ENCODE measurements at regions not wholly inside any gene's neighbourhood (a gene's known extent, or its start where the extent isn't known, plus 50 kb on each side); places are given as distances from the start of the nearest gene placed in this dataset.

DNA sequence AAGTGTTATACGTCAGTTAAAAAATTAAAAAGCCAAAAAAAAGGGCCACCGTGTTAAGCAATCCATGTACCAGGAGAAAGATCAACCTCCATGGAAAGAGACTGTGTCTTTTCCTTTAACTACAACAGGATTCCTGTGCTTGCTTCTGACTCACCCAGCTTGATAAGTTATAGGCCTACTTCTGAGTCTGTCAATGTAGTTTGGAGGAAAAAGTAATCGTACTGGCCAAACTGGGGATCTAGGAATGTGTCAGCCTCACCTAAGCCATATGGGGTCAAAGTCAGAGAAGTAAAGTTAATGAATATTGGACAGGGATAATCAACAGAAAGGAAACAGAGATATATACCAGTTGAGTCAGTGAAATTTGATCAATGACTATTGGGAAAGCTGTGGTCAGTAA is 470.8 kb upstream of the SLIT2 start:
- H3K27me3 Mint-ChIP-seq (ENCODE audit: low read depth): no peaks in the 10 kb centered on the region
- Histone ChIP-seq H3K18ac (ENCODE audit: insufficient read length, low read depth, low read length) (no peak overlapping the region), H3K4me1 (ENCODE audit: insufficient read depth, low read length) (no peaks in the 10 kb centered on the region), H3K79me1 (ENCODE audit: insufficient read depth, low read depth, low read length, poor library complexity, severe bottlenecking) (no peaks in the 10 kb centered on the region), H2BK12ac (ENCODE audit: insufficient read length, low read depth, low read length) (no peak overlapping the region), H3K4ac (ENCODE audit: low read depth, low read length) (no peak overlapping the region), H3K56ac (ENCODE audit: insufficient read length, low read depth, low read length) (no peak overlapping the region), H2BK120ac (ENCODE audit: low read depth, low read length, poor library complexity, severe bottlenecking) (no peak overlapping the region), H2AK5ac (ENCODE audit: insufficient read length, low read length) (no peak overlapping the region), H3T11ph (ENCODE audit: low read length) (no peak overlapping the region), H3K14ac (ENCODE audit: insufficient read depth, low read length) (no peak overlapping the region), H3K27ac (ENCODE audit: insufficient read length, low read depth, low read length) (no peak overlapping the region), H2BK5ac (ENCODE audit: insufficient read length, low read length) (no peak overlapping the region), H4K20me1 (ENCODE audit: control insufficient read depth, insufficient read depth, insufficient read length) (no peaks in the 10 kb centered on the region), H4K5ac (ENCODE audit: insufficient read length, low read depth, low read length) (no peak overlapping the region), H4K8ac (replicated peaks; ENCODE audit: insufficient read length, low read depth, low read length) (no peak overlapping the region), H3K27me3 (ENCODE audit: insufficient read depth, low read length) (no peaks in the 10 kb centered on the region), H3K79me2 (ENCODE audit: insufficient read depth, low read length) (no peaks in the 10 kb centered on the region), H4K91ac (ENCODE audit: insufficient read length, low read depth, low read length) (no peak overlapping the region), H2BK15ac (ENCODE audit: low read depth, low read length) (no peak overlapping the region), H2BK20ac (ENCODE audit: low read depth, low read length, poor library complexity, severe bottlenecking) (no peak overlapping the region), H2AFZ (ENCODE audit: low read length) (no peak overlapping the region), H3K23me2 (ENCODE audit: insufficient read length, low read depth, low read length, poor library complexity, severe bottlenecking) (no peaks in the 10 kb centered on the region), H3K9me3 (ENCODE audit: control insufficient read depth, low read depth, low read length) (peaks cover 10% of the 10 kb centered on the region), H3K4me2 (ENCODE audit: insufficient read depth, insufficient read length, low read length) (no peak overlapping the region), H3K9ac (ENCODE audit: extremely low read depth, insufficient read length, low read length) (no peak overlapping the region), H3K23ac (ENCODE audit: insufficient read length, low read depth, low read length) (no peak overlapping the region)
- no CpG with 5 or more reads among the region's 3 CpGs for WGBS (ENCODE audit: extremely low coverage, insufficient read length, low lambda C conversion rate)
- no peaks in the 10 kb centered on the region for H3K4me1 Mint-ChIP-seq
- H3K4me3 Mint-ChIP-seq: no peak overlapping the region
- no peak overlapping the region for H3K27ac Mint-ChIP-seq
- no peak for DNase-seq
- H3K9me3 Mint-ChIP-seq: peaks cover 30 to 31% of the 10 kb centered on the region in 2 experiments
- peaks cover 15 to 26% (median 19%) of the 10 kb centered on the region in 3 experiments; a peak in 6 of 7 replicates for H3K36me3 Mint-ChIP-seq (ENCODE audit: insufficient read depth in 1 of 3, low read depth in 3 of 3)
- TF ChIP-seq, protein P1, sequence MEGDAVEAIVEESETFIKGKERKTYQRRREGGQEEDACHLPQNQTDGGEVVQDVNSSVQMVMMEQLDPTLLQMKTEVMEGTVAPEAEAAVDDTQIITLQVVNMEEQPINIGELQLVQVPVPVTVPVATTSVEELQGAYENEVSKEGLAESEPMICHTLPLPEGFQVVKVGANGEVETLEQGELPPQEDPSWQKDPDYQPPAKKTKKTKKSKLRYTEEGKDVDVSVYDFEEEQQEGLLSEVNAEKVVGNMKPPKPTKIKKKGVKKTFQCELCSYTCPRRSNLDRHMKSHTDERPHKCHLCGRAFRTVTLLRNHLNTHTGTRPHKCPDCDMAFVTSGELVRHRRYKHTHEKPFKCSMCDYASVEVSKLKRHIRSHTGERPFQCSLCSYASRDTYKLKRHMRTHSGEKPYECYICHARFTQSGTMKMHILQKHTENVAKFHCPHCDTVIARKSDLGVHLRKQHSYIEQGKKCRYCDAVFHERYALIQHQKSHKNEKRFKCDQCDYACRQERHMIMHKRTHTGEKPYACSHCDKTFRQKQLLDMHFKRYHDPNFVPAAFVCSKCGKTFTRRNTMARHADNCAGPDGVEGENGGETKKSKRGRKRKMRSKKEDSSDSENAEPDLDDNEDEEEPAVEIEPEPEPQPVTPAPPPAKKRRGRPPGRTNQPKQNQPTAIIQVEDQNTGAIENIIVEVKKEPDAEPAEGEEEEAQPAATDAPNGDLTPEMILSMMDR (conservative IDR thresholded peaks at IDR 0.05): no peak
